HG02938 (cell line): ENCODE measurements at regions not wholly inside any gene's neighbourhood (a gene's known extent, or its start where the extent isn't known, plus 50 kb on each side); places are given as distances from the start of the nearest gene placed in this dataset.
"Not testable (repeated sequence)": the region's sequence is repeated elsewhere in the genome, so short reads cannot be mapped to it uniquely, and the experiment has no call there.

Experiments
- ATAC-seq: cut with Tn5 transposase; IDR thresholded peaks from one replicate; pipeline ENCODE4 v1.9.1; 2021; ENCODE audit warnings: mild to moderate bottlenecking, moderate library complexity; ENCODE audit not compliant: unreplicated experiment

DNA sequence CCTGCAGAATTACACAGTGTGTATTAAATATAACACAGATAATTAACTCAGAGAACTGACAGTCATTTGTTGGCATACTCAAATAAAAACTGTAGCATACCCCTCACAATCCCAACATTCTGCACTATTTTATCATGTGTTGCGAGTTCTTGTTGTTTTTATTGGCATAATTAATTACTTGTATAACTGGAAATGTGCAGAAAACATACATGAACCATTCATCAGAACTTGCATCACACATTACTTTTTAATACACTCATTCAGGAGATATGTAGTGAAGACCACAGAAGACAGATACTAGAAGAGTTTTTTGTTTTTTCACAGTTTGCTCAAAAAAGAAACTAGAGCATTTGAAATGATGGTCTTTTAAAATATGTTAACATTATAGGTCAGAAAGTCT, 74.6 kb upstream of the NEIL3 start:
- no peak for ATAC-seq

DNA sequence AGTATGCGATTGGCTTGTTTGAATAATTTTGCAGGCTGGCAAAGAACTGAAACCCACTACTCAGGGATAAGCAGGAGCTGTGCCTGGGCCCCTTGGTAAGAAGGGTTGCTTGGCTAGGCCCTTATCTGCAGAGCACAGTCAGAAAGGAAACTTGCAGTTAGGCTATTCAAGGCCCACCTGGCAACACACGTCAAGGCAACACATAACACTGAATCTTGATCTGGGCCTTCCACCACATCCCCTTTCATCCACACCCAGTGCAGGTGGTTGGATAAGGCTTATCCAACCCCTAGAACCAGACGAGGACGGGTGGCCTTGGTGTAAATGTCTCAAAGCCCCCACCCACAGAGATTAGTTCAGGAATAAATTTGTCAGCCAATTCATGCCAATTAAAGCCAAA, 72.8 kb upstream of the NEIL3 start:
- ATAC-seq, result no peak

DNA sequence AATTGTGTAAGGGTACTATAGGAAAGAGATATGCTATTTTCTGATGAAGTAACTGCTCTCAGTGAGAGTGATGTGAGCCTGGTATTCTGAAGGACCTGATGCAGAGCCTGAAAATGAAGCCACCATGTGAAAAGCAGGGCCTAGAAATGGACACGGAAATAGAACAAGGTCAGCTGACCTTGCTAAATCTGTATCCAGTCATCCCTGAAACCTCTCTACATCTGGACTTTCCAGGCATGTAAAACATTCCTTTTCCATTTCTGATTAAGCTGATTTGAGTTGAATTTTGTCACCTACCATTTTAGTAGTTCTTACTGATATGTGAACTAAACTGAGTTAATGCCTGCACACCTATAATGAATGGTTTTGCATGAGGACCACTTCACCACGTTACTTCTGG, 72.4 kb upstream of the NEIL3 start:
- no peak for ATAC-seq

GRCh38 chr4:177239477-177239876, 70.2 kb upstream of the NEIL3 start:
- ATAC-seq, result no peak

- no peak for ATAC-seq
These were observed 69.8 kb upstream of the NEIL3 start for GRCh38 chr4:177239878-177240277.

- ATAC-seq, result no peak
These were observed 66.9 kb upstream of the NEIL3 start for GRCh38 chr4:177242651-177243286.

DNA sequence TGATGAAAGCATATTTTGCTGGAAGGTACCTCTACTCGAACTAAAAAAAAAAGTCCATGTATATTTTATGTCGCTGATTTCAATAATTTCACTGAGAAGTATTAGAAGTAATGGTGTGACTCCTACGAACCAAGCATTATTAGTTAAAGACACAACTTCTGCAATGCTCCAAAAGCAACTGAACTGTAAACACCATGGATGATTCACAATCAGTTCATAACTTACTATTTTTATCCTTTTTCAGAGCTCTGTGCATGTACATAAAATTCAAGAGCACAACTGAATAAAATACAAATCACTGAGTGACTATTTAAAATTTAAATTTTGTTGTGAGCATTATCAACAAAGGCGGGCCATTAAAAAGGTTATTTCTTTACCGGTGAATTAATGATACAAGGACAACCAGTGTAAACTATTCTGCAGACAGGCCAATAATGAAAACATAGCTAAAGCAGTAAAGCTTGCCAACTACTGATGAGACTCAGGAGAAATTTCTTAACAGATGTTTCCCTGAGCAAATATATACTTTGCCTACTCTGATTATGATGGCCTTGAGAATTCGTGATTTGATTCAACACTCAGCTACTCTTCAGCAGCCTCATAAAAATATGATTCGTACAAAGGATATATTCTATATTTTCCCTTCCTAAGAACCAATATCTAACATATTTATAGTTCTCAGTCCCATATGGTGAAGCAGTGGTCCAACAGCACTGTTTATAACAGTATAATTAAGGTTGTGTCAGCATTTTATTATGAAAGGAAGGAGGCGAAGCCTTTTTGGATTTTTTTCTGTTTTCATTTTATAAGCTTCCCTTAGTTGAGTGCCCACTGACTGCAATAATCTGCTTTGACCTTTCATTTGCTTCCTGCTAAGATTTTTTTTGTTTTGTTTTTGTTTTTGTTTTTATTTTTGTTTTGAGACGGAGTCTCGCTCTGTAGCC, 62.8 kb upstream of the NEIL3 start:
- no peak for ATAC-seq

DNA sequence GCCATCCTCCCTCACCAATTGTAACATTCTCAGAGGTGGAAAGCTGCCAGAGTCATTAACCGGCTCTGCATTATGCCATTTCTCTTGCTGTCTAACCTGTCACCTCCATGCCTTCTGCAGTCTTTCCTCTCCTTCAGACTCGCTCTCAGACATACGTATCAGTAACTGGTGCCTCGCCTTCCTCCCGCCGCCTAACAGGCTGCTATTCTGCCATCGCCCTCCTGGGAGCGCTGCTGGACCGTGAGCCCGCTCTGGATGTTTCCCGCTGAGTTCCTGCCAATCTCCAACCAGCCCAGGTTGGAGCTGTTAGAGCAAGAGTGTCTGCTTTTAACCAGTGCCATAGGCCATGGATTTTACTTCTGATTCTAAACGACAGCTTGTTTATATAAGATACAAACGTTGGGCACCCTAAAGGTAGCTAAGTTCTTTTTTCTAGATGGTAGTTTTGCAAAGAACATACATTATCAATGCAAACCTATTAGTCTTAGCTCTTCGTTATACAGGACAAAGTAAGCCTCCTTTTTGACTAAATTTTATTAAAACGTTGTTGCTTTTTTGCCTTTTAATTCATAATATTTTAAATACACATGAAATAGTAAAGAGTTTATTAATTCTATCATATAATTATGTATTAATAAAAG, 59.5 kb upstream of the NEIL3 start:
- ATAC-seq, result peak; percentile 90

DNA sequence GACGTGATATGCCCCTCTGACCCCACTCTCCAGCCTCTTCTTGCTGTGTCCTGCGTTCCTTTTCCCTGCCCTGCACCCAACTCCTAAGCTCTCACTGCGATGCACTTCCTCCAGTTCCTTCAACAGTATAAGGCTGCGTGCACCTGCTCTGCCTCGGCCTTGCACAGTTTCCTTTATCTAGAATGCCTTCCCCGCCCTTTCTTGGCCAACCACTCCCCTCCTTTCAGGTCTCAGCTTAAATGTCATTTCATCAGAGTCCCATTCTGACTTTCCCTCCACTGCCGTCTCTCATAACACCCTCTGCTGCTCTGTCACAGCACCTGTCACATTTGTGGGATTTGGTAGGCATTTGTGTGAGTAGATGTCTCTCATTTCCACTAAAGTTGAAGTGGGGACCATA, 58.4 kb upstream of the NEIL3 start:
- no peak for ATAC-seq

DNA sequence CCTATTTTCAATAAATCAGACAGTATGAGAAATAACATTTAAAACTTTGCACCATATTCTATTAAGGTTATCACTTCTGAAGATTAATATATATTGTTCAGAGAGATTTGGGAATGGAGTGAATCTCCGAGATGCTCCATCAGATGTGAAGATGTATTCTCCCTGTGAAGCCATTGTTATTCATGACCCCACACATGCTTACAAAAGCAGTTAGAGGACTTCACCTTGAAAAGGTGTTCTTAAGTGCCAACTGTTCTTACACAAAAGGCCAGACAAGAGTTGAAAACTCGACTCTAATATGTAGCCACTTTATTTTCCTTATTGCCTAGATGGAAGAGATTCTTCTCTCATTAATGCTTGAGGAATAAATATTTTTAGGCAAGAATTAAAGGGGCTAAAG, 54.3 kb upstream of the NEIL3 start:
- ATAC-seq, result no peak

DNA sequence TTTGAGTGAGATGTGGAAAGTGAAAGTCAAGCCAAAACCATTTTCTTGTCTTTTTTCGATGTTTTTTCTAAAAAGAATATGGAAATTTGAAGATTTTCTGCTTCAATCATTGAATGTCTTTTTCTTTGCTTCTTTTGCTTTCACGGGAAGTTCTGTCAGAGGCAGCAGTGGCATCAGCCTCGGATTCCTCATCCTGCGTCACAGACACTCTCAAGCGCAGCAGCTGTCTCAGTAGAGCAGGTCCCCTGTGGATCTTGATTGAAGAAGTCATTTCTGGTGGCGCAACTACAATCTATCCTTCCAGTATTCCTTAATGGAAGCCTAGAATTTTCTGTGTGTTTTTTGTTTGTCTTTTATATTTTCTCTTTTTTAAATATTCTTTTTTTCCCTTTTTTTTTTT, 52.7 kb upstream of the NEIL3 start:
- no peak for ATAC-seq

- not testable (repeated sequence) for ATAC-seq
These were observed 50.2 kb upstream of the NEIL3 start for GRCh38 chr4:177259466-177259865.
